NCI-H1105 treated with DMSO at 0.1 percent for 48 hours (cell line): ENCODE measurements at regions not wholly inside any gene's neighbourhood (a gene's known extent, or its start where the extent isn't known, plus 50 kb on each side); places are given as distances from the start of the nearest gene placed in this dataset.

Experiments
- DNase-seq: peaks from one replicate; lab custom pipeline; 2025; lab: John Stamatoyannopoulos, UW

GRCh38 chr22:22038178-22038880 is 55.7 kb upstream of the TOP3B start:
- no peak for DNase-seq

GRCh38 chr22:22037740-22038139 is 55.2 kb upstream of the TOP3B start:
- DNase-seq: no peak

GRCh38 chr22:22037229-22037628 is 54.6 kb upstream of the TOP3B start:
- no peak for DNase-seq

GRCh38 chr22:22036588-22036987 is 54.0 kb upstream of the TOP3B start:
- no peak for DNase-seq

- DNase-seq: no peak
These were observed 53.3 kb upstream of the TOP3B start for GRCh38 chr22:22035771-22036314.

GRCh38 chr22:22035203-22035602 is 52.6 kb upstream of the TOP3B start:
- DNase-seq: no peak

- DNase-seq: no peak
These were observed 52.0 kb upstream of the TOP3B start for GRCh38 chr22:22034469-22035132.

GRCh38 chr22:22033803-22034468 is 51.3 kb upstream of the TOP3B start:
- DNase-seq: no peak

- DNase-seq: no peak
These were observed 50.6 kb upstream of the TOP3B start for GRCh38 chr22:22032906-22033802.

GRCh38 chr22:22032099-22032905 is 49.7 kb upstream of the TOP3B start:
- DNase-seq: no peak
